ENCODE measurements at regions not wholly inside any gene's neighbourhood (a gene's known extent, or its start where the extent isn't known, plus 50 kb on each side); places are given as distances from the start of the nearest gene placed in this dataset.

DNA sequence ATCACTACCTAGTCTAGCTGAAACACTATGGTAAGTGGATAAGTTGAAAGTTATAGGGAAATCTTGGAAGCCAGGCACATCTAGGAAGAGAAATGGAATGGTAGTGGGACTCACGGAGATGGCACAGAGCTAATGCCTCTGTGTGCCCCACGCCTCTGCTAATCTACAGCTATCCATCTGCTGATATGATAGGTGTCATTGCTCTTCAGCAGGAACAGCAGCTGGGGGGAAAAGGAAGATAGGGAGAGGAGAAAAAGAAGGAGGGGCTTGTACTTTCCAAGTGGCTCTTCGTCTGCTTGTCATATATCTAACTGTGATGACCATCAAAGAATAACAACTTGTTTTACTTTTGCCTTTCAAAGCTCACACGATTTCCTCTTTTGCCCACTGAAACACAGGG is 1199.1 kb upstream of the SORCS1 start:
- TF ChIP-seq CTCF (conservative IDR thresholded peaks at IDR 0.05) = no peak
- no peak overlapping the region for H3K27ac ChIP-seq

- no peak for TF ChIP-seq CTCF (conservative IDR thresholded peaks at IDR 0.05)
- no peak overlapping the region for H3K27ac ChIP-seq
These were observed 1198.5 kb upstream of the SORCS1 start for GRCh38 chr10:108362961-108363360.

GRCh38 chr10:108362296-108362695 is 1197.8 kb upstream of the SORCS1 start:
- no peak for TF ChIP-seq CTCF (conservative IDR thresholded peaks at IDR 0.05)
- H3K27ac ChIP-seq = no peak overlapping the region

GRCh38 chr10:108360187-108360586 is 1195.7 kb upstream of the SORCS1 start:
- TF ChIP-seq CTCF (conservative IDR thresholded peaks at IDR 0.05) = no peak
- H3K27ac ChIP-seq = no peak overlapping the region

- no peak overlapping the region for H3K27ac ChIP-seq
These were observed 1194.4 kb upstream of the SORCS1 start for GRCh38 chr10:108358912-108359311.

DNA sequence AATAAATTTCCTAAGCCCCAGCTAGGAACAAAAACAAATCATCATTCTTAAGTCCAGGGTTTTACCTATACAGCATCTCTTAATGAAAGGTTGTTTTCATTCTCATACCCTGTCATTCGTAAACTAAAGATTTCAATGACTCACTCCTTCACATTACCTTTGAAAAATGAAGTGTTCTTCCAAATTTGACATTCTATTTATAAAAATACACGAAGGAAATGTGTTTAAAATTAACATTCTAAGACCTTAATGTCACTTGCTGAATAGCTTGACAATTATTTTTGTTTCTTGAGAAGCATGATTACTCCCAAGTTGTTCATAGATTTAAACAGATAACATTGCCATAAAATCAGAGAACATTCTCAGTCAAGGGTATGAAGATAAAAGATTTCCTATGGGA is 1188.3 kb upstream of the SORCS1 start:
- no peak overlapping the region for H3K27ac ChIP-seq

More at GRCh38 chr10:108358912-108359311, 1194.4 kb upstream of the SORCS1 start:
- TF ChIP-seq CTCF (conservative IDR thresholded peaks at IDR 0.05) = no peak

GRCh38 chr10:108348215-108348614 is 1183.7 kb upstream of the SORCS1 start:
- no peak for TF ChIP-seq CTCF (conservative IDR thresholded peaks at IDR 0.05)

More for the DNA sequence above, 1188.3 kb upstream of the SORCS1 start:
- TF ChIP-seq CTCF (conservative IDR thresholded peaks at IDR 0.05) = no peak

GRCh38 chr10:108346066-108346465 is 1181.6 kb upstream of the SORCS1 start:
- no peak overlapping the region for H3K27ac ChIP-seq
- no peak for TF ChIP-seq CTCF (conservative IDR thresholded peaks at IDR 0.05)

More at GRCh38 chr10:108348215-108348614, 1183.7 kb upstream of the SORCS1 start:
- H3K27ac ChIP-seq = no peak overlapping the region

Data from VCaP (cell line).